Loucy (cell line): ENCODE measurements at regions not wholly inside any gene's neighbourhood (a gene's known extent, or its start where the extent isn't known, plus 50 kb on each side); places are given as distances from the start of the nearest gene placed in this dataset.

Experiments used
- H2AFZ ChIP-seq: fragments of 200-600 bp; sonication (generic); 2 replicates; pipeline ENCODE4 v1.6.0; 2016; ENCODE audit warnings: antibody characterized with exemption, mild to moderate bottlenecking, low read length, moderate library complexity
- H3F3A ChIP-seq: fragments of 200-600 bp; 2 replicates; pipeline ENCODE4 v1.6.0; 2016; ENCODE audit warnings: antibody characterized with exemption, low read depth, mild to moderate bottlenecking
- H3K27me3 ChIP-seq: fragments of 200-600 bp; sonication (generic); 2 replicates; pipeline ENCODE4 v1.6.1; 2014; ENCODE audit warnings: low read length, mild to moderate bottlenecking; ENCODE audit not compliant: insufficient read depth, poor library complexity, severe bottlenecking
- H3K36me3 ChIP-seq: fragments of 200-600 bp; sonication (generic); 2 replicates; pipeline ENCODE4 v1.6.1; 2016; ENCODE audit warnings: low read length; ENCODE audit not compliant: insufficient read depth
- H3K4me1 ChIP-seq: fragments of 200-600 bp; sonication (generic); 2 replicates; pipeline ENCODE4 v1.5.1; 2014; ENCODE audit warnings: low read length, mild to moderate bottlenecking; ENCODE audit not compliant: insufficient read depth, poor library complexity, severe bottlenecking
- H3K4me2 ChIP-seq: fragments of 200-600 bp; sonication (generic); 2 replicates; pipeline ENCODE4 v1.6.0; 2014; ENCODE audit warnings: antibody characterized with exemption, low read length, low read depth, mild to moderate bottlenecking; ENCODE audit not compliant: poor library complexity, severe bottlenecking
- H3K4me3 ChIP-seq: fragments of 200-600 bp; sonication (generic); 2 replicates; pipeline ENCODE4 v1.5.1; 2014; ENCODE audit warnings: low read length, mild to moderate bottlenecking, mixed read lengths; ENCODE audit not compliant: poor library complexity, severe bottlenecking
- H3K79me2 ChIP-seq: fragments of 200-600 bp; sonication (generic); 2 replicates; pipeline ENCODE4 v1.6.1; 2014; ENCODE audit warnings: low read length; ENCODE audit not compliant: insufficient read depth
- H3K9ac ChIP-seq: fragments of 200-600 bp; sonication (generic); 2 replicates; pipeline ENCODE4 v1.6.0; 2014; ENCODE audit warnings: mild to moderate bottlenecking, low read depth, low read length, moderate library complexity; ENCODE audit not compliant: poor library complexity, severe bottlenecking
- H3K9me2 ChIP-seq: fragments of 200-600 bp; sonication (generic); replicated peaks from 2 replicates; pipeline ENCODE4 v1.6.1; 2016; ENCODE audit warnings: low read depth, low read length, mixed read lengths
- H3K9me3 ChIP-seq: fragments of 200-600 bp; sonication (generic); 2 replicates; pipeline ENCODE4 v1.6.1; 2014; ENCODE audit warnings: mild to moderate bottlenecking, antibody characterized with exemption, low read length, low read depth; ENCODE audit not compliant: insufficient read depth
- H4K20me1 ChIP-seq: fragments of 200-600 bp; sonication (generic); 2 replicates; pipeline ENCODE4 v1.6.0; 2014; ENCODE audit warnings: antibody characterized with exemption, low read length, mild to moderate bottlenecking; ENCODE audit not compliant: insufficient read depth, poor library complexity, severe bottlenecking
- CTCF ChIP-seq: fragments of 200-600 bp; sonication (generic); conservative IDR thresholded peaks from 2 replicates; pipeline ENCODE4 v1.5.1; 2014; ENCODE audit warnings: mild to moderate bottlenecking, antibody characterized with exemption, low read length
- EZH2phosphoT487 ChIP-seq: fragments of 200-600 bp; IDR thresholded peaks from 2 replicates; pipeline ENCODE4 v1.6.1; 2018; ENCODE audit warnings: antibody characterized with exemption, mild to moderate bottlenecking, moderate library complexity, borderline replicate concordance

GRCh38 chr6:109265530-109265929 lies 116.7 kb downstream of the CD164 start:
- Histone ChIP-seq H3K79me2 (no peaks in the 10 kb centered on the region), H4K20me1 (no peaks in the 10 kb centered on the region), H3F3A (no peaks in the 10 kb centered on the region), H3K4me1 (peaks cover 4% of the 10 kb centered on the region), H3K36me3 (no peaks in the 10 kb centered on the region), H3K4me2 (no peak overlapping the region), H3K4me3 (no peak overlapping the region), H2AFZ (peak overlapping the region; percentile 34; the same call in 1 of the 2 replicates), H3K27me3 (no peaks in the 10 kb centered on the region), H3K9ac (no peak overlapping the region), H3K9me3 (no peaks in the 10 kb centered on the region; the same call in 1 of the 2 replicates), H3K9me2 (no peaks in the 10 kb centered on the region)
- TF ChIP-seq EZH2phosphoT487 (no peak), CTCF (no peak)

- Histone ChIP-seq H3K4me3 (no peak overlapping the region), H3K4me1 (peaks cover 4% of the 10 kb centered on the region), H3F3A (no peaks in the 10 kb centered on the region), H4K20me1 (no peaks in the 10 kb centered on the region), H3K9me3 (no peaks in the 10 kb centered on the region; the same call in 1 of the 2 replicates), H3K27me3 (no peaks in the 10 kb centered on the region), H3K36me3 (no peaks in the 10 kb centered on the region), H3K4me2 (no peak overlapping the region), H3K9ac (no peak overlapping the region), H3K9me2 (no peaks in the 10 kb centered on the region), H2AFZ (no peak overlapping the region), H3K79me2 (no peaks in the 10 kb centered on the region)
- TF ChIP-seq EZH2phosphoT487, result no peak
- TF ChIP-seq CTCF, result no peak
Measured at GRCh38 chr6:109263873-109264700, 118.2 kb downstream of the CD164 start.

- Histone ChIP-seq H3K79me2 (no peaks in the 10 kb centered on the region), H2AFZ (no peak overlapping the region), H3F3A (no peaks in the 10 kb centered on the region), H3K9me3 (no peaks in the 10 kb centered on the region), H3K9ac (no peak overlapping the region), H3K36me3 (no peaks in the 10 kb centered on the region), H3K9me2 (no peaks in the 10 kb centered on the region), H3K4me3 (no peak overlapping the region), H3K4me2 (no peak overlapping the region), H3K27me3 (no peaks in the 10 kb centered on the region), H4K20me1 (no peaks in the 10 kb centered on the region), H3K4me1 (peaks cover 4% of the 10 kb centered on the region)
- TF ChIP-seq EZH2phosphoT487 (no peak), CTCF (no peak)
Measured at GRCh38 chr6:109262261-109262660, 120.0 kb downstream of the CD164 start.
